ENCODE measurements at regions not wholly inside any gene's neighbourhood (a gene's known extent, or its start where the extent isn't known, plus 50 kb on each side); places are given as distances from the start of the nearest gene placed in this dataset.

DNA sequence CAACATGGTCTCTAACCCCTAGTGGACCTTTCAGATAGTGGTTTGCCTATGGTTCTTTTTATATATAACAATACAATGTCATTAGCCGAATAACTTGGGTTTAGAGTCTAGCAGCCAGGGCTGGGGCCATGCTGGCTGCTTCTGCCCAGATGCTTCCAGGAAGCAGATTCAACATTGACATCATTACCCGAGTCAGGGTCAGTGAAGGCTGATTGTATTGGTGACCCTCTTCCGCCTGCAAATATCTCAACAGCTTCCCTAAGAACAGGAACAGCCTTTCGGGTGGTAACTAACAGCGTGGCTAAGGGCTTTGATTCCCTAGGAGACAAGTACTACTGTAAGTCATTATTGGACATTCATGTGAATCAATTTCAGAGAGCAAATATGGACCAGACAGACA is 476.4 kb downstream of the UQCRFS1 start:
- TF ChIP-seq, protein P1, sequence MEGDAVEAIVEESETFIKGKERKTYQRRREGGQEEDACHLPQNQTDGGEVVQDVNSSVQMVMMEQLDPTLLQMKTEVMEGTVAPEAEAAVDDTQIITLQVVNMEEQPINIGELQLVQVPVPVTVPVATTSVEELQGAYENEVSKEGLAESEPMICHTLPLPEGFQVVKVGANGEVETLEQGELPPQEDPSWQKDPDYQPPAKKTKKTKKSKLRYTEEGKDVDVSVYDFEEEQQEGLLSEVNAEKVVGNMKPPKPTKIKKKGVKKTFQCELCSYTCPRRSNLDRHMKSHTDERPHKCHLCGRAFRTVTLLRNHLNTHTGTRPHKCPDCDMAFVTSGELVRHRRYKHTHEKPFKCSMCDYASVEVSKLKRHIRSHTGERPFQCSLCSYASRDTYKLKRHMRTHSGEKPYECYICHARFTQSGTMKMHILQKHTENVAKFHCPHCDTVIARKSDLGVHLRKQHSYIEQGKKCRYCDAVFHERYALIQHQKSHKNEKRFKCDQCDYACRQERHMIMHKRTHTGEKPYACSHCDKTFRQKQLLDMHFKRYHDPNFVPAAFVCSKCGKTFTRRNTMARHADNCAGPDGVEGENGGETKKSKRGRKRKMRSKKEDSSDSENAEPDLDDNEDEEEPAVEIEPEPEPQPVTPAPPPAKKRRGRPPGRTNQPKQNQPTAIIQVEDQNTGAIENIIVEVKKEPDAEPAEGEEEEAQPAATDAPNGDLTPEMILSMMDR (IDR thresholded peaks at IDR 0.05 in 2 of 3, conservative IDR thresholded peaks at IDR 0.05 in 1 of 3; ENCODE audit: control insufficient read depth in 2 of 3, extremely low read depth in 1 of 3, insufficient read depth in 1 of 3, low read depth in 3 of 3, low read length in 3 of 3), result no peak
- TF ChIP-seq CHD1 (IDR thresholded peaks at IDR 0.05; ENCODE audit: low read depth, low read length) (no peak), DPF2 (IDR thresholded peaks at IDR 0.05) (no peak), SP1 (IDR thresholded peaks at IDR 0.05; ENCODE audit: low read depth, low read length) (no peak), RAD21 (IDR thresholded peaks at IDR 0.05; ENCODE audit: insufficient read depth, low read depth, low read length) (no peak), FOS (IDR thresholded peaks at IDR 0.05; ENCODE audit: borderline replicate concordance, extremely low read depth, insufficient read length) (no peak), ASH2L (IDR thresholded peaks at IDR 0.05; ENCODE audit: borderline replicate concordance, low read depth) (no peak), POLR2A (IDR thresholded peaks at IDR 0.05; ENCODE audit: low read depth, low read length) (no peak), YY1 (IDR thresholded peaks at IDR 0.05; ENCODE audit: low read depth, low read length) (no peak), SMARCA5 (IDR thresholded peaks at IDR 0.05) (no peak), HDAC6 (IDR thresholded peaks at IDR 0.05; ENCODE audit: unreplicated experiment) (no peak), NFIC (IDR thresholded peaks at IDR 0.05; ENCODE audit: low read depth, low read length) (no peak)
- TF ChIP-seq, protein P2, sequence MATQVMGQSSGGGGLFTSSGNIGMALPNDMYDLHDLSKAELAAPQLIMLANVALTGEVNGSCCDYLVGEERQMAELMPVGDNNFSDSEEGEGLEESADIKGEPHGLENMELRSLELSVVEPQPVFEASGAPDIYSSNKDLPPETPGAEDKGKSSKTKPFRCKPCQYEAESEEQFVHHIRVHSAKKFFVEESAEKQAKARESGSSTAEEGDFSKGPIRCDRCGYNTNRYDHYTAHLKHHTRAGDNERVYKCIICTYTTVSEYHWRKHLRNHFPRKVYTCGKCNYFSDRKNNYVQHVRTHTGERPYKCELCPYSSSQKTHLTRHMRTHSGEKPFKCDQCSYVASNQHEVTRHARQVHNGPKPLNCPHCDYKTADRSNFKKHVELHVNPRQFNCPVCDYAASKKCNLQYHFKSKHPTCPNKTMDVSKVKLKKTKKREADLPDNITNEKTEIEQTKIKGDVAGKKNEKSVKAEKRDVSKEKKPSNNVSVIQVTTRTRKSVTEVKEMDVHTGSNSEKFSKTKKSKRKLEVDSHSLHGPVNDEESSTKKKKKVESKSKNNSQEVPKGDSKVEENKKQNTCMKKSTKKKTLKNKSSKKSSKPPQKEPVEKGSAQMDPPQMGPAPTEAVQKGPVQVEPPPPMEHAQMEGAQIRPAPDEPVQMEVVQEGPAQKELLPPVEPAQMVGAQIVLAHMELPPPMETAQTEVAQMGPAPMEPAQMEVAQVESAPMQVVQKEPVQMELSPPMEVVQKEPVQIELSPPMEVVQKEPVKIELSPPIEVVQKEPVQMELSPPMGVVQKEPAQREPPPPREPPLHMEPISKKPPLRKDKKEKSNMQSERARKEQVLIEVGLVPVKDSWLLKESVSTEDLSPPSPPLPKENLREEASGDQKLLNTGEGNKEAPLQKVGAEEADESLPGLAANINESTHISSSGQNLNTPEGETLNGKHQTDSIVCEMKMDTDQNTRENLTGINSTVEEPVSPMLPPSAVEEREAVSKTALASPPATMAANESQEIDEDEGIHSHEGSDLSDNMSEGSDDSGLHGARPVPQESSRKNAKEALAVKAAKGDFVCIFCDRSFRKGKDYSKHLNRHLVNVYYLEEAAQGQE (IDR thresholded peaks at IDR 0.05; ENCODE audit: low read depth, low read length), result no peak
